Keratinocyte (primary cell): ENCODE measurements at regions not wholly inside any gene's neighbourhood (a gene's known extent, or its start where the extent isn't known, plus 50 kb on each side); places are given as distances from the start of the nearest gene placed in this dataset.

Source experiments
- CTCF ChIP-seq, 3 experiments: IDR thresholded peaks in 1 of 3; conservative IDR thresholded peaks in 1 of 3; optimal IDR thresholded peaks in 1 of 3; 2 replicates in 2 of 3; 3 replicates in 1 of 3; pipeline versions ENCODE3 to v1.5.1; 2011; ENCODE audit warnings: low read length in 3 of 3, mild to moderate bottlenecking in 3 of 3, moderate library complexity in 2 of 3, control low read depth in 1 of 3, inconsistent platforms in 1 of 3; ENCODE audit not compliant: insufficient read depth in 2 of 3; ENCODE audit errors: extremely low read depth in 1 of 3
- EZH2 ChIP-seq: IDR thresholded peaks from one replicate; pipeline ENCODE4 v1.6.1; 2012; ENCODE audit warnings: inconsistent platforms, mild to moderate bottlenecking, low read length, moderate library complexity

- TF ChIP-seq EZH2 (no peak), CTCF (optimal IDR thresholded peaks at IDR 0.05 in 1 of 3, IDR thresholded peaks at IDR 0.05 in 1 of 3, conservative IDR thresholded peaks at IDR 0.05 in 1 of 3; ENCODE audit: extremely low read depth in 1 of 3, insufficient read depth in 2 of 3, low read length in 3 of 3) (no peak)
These were observed 76.5 kb upstream of the IRX4 start for GRCh38 chr5:1959231-1959630.
